ENCODE measurements at regions not wholly inside any gene's neighbourhood (a gene's known extent, or its start where the extent isn't known, plus 50 kb on each side); places are given as distances from the start of the nearest gene placed in this dataset.
A peak's percentile ranks its signal among the peaks of the same experiment; 100 is the strongest.
"Not testable (repeated sequence)": the region's sequence is repeated elsewhere in the genome, so short reads cannot be mapped to it uniquely, and the experiment has no call there.

DNA sequence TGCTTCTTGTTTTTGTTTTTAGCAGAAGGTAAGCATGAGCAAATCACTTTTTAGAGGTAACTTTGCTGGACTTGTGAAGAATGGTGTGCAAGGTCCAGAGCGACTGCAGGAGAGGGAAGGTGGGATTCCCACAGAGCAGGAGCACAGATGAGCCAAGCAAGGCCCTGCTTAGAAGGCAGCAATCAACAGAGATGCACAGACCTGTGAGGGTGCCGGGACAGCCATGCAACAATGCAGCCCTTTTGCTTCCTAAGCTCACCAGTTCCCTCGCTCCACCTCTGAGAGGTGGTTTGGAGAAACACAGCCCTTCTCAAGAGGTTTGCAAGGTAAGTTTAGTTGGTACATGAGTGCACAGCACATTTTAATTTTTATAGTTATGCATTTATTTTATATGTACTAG lies 85.1 kb upstream of the FBXO28 start:
- FAIRE-seq = not testable (repeated sequence)

DNA sequence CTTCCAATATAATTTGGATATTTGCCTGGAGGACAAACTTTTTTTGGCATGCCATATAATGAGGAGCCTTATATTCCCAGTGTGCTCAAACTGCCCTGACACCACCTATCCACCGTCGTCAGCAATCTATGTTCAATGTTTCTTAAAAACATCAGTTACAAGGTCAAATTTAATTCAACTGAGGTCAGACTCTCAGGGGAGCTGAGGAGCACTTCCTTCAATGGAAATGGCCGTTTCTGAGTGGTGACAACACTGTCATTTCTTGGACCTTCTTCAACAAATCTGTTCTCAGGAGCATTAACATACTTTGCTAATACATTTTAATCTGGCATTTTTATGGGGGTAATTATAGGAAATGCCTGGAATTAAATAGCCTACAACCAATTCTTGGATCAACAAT lies 90.8 kb upstream of the FBXO28 start:
- not testable (repeated sequence) for FAIRE-seq

DNA sequence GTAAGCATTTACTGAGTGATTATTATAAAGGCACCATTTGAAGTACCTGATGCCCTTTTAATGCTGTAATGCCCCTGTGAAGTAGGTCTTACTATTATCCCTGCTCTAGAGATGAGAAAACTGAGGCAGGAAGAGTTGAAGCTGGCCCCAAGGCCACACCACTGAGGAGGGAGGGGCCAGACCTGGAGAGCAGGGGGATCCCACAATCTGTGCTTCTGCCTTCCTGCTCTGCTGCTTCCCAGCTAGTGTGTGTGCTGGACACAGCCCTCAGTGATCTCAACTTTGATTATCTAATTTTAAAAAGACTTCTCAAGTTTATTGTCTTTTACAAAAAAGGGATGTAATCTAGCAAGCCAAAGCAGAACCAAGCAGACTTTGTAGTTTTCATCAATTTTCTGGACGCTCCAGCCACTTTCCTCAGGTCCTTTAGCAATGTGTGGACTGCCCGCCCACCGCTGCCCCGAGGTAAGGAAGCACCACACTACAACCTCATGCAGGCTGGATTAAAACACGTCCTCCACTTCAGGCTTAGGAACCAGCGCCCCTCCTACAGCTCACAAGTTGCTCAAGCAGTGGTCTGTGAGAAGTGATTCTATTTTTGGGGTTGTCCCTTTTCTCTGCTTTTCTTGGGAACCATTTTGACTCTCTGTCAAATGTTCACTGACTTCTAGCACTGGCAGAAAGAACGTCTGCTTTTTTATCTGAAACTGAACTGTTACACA lies 91.5 kb upstream of the FBXO28 start:
- not testable (repeated sequence) for FAIRE-seq

DNA sequence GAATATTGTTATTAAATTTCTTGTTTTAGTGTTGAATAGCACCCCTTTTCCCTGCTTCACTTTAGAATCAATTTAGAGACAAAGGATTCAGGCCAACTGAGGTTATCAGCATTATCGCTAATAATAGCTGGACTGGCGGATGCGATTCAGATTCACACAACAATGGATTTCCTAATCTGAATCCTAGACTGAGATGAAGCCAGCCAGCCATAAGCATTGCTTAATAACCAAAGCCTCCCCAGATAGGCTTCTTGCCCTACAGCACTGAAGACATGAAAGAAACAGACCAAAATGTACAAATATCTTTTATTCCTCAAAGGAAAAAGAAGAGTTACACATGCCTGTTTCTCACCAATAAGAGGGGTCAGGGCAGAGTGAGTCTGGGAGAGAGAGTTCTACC lies 94.0 kb upstream of the FBXO28 start:
- FAIRE-seq = not testable (repeated sequence)

DNA sequence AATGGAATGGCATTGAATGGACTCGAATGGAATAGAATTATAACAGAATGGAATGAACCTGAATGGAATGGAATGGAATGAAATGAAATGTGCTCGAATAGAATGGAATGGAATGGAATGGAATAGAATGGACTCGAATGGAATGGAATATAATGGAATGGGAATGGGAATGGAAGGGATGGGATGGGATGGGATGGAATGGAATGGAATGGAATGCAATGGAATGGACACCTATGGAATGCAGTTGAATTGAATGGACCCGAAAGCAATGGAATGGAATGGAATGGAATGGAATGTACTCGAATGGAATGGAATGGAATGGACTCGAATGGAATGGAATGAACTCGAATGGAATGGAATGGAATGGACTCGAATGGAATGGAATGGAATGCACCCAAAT lies 98.1 kb upstream of the FBXO28 start:
- FAIRE-seq = not testable (repeated sequence)

DNA sequence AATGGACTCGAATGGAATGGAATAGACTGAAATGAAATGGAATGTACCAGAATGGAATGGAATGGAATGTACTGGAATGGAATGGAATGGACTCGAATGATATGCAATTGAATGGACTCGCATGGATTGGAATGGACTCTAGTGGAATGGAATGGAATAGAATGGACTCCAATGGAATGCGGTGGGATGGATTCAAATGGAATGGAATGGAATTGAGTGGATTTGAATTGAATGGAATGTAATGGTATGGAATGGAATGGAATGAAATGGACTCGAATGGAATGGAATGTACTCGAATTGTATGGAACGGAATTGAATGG lies 99.6 kb upstream of the FBXO28 start:
- no peak for FAIRE-seq

DNA sequence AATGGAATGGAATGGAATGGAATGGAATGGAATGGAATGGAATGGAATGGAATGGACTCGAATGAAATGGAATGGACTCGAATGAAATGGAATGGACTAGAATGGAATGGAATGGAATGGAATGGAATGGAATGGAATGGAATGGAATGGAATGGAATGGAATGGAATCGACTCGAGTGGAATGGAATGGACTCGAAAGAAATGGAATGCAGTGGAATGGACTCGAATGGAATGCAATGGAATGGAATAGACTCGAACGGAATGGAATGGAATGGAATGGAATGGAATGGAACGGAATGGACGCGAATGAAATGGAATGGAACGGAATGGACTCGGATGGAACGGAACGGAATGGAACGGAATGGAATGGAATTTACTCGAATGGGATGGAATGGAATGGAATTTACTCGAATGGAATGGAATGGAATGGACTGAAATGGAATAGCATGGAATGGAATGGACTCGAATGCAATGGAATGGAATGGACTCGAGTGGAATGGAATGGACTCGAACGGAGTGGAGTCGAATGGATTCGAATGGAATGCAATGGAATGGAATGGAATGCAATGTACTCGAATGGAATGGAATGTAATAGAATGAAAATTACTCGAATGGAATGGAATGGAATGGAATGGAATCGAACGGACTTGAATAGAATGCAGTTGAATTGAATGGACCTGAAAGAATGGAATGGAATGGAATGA lies 100.1 kb upstream of the FBXO28 start:
- FAIRE-seq = not testable (repeated sequence)

DNA sequence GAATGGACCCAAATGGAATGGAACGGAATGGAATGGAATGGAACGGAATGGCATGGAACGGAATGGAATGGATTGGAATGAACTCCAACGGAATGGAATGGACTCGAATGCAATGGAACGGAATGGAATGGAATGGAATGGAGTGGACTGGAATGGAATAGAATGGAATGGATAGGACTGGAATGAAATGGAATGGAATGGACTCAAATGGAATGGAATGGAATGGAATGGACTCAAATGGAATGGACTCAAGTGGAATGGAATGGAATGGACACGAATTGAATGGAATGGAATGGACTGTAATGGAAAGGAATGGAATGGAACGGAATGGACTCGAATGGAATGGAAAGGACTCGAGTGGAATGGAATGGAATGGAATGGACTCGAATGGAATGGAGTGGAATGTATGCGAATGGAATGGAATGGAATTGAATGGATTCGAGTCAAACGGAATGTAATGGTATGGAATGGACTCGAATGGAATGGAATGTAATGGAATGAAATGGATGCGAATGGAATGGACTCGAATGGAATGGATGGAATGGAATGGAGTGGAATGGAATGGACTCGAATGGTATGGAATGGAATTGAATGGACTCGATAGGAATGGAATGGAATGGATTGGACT lies 101.0 kb upstream of the FBXO28 start:
- FAIRE-seq = not testable (repeated sequence)

DNA sequence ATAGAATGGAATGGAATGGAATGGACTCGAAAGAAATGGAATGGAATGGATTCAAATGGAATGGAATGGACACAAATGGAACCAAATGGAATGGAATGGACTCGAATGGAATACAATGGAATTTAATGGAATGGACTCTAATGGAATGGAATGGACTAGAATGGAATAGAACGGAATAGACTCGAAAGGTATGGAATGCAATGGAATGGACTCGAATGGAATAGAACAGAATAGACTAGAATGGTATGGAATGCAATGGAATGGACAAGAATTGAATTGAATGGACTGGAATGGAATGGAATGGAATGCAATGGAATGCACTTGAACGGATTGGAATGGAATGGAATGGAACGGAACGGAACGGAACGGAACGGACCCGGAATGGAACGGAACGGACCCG lies 101.7 kb upstream of the FBXO28 start:
- not testable (repeated sequence) for FAIRE-seq

DNA sequence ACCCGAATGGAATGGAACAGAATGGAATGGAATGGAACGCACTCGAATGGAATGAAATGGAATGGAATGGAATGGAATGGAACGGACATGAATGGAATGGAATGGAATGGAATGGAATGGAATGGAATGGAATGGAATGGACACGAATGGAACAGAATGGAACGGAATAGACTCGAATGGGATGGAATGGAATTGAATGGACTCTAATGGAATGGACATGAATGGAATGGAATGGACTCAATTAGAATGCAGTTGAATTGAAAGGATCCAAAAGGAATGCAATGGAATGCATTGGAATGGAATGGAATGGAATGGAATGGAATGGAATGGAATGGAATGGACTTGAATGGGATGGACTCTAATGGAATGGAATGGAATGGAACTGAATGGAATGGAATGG lies 102.2 kb upstream of the FBXO28 start:
- FAIRE-seq = not testable (repeated sequence)

DNA sequence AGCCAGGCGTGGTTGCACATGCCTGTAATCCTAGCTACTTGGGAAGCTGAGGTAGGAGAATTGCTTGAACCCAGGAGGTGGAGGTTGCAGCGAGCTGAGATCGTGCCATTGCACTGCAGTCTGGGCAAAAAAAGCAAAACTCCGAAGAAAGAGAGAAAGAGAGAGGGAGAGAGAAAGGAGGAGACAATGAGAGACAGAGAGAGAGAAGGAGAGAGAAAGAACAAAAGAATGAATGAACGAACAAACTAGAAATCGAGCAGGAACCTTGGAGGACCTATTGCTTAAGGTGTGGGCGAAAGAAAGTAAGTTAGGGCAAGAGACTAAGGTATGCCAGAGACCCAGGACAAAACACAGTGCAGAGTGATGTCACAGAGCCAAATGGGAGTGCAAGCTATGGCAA lies 102.8 kb upstream of the FBXO28 start:
- FAIRE-seq = not testable (repeated sequence)

DNA sequence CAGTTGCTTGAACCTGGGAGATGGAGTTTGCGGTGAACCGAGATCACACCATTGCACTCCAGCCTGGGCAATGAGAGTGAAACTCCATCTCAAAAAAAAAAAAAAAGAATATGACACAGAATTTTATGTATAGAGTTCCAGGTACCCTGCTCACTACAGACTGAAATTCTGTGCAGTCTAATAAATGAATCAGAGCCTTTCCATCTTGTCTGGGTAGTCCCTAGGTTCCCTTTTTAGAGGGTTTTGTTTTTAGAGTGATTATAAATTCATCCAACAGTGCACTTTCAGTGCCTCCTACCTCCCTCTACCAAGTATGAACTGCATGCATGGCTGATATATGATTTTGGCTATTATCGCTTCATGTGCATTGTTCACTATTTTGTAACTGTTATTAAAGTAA lies 107.9 kb upstream of the FBXO28 start:
- FAIRE-seq = not testable (repeated sequence)

DNA sequence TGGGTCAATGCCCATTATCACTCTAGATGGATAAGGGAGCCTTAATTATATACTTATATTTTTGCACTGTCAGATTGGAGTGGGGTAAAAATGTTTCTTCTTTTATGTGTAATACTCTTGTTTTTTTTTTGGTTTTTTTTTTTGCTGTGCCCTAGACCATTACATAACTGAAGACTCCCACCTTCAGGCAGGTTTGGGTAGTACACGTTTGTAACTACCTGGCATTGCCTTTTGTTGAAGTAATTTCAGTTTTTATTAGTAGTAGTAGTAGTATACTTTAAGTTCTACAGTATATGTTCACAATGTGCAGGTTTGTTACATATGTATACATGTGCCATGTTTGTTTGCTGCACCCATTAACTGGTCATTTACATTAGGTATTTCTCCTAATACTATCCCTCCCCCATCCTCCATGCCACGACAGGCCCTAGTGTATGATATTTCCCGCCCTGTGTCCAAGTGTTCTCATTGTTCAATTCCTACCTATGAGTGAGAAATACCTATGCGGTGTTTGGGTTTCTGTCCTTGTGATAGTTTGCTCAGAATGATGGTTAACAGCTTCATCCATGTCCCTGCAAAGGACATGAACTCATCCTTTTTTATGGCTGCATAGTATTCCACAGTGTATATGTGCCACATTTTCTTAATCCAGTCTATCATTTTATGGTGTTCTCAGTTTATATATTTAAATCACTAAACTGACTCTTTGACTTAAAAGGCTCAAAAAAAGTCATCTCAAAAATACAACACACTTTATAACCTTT lies 109.2 kb upstream of the FBXO28 start:
- not testable (repeated sequence) for FAIRE-seq

DNA sequence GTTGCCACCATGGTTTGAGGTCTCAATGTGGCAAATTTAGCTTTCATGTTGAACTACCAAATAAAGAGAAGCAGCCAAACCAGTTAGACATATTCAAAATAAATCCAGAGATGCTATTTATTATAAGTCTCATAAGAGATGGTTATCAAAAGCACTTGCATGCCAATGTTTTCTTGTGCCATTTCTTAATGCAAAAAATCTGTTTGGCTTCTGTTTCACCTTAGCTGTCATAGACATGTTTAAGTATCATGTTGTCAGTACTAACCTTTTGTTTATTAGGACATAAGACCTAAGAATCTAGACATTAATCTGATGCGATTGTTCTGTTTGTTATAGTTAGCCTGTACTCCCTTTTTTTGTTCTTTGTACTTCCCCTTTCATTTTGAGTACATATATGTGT lies 110.0 kb upstream of the FBXO28 start:
- not testable (repeated sequence) for FAIRE-seq

DNA sequence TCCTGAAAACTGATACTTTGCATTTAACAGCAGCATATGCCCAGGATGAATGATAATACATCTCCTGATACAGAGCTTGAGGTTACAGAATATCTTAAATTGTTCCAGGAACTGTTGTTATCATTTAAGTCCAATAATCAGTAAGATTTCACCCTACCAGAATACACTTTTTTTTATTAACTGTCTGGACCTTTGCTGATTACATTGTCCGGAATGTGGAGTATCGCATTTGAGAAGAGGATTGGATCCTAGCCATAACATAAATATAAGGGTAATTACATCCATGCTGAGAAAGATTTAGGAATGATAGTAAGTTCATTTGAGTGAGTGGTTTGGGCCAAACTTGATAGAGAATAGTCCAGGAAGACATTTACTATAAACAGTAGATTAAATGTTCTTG lies 112.2 kb upstream of the FBXO28 start:
- not testable (repeated sequence) for FAIRE-seq

DNA sequence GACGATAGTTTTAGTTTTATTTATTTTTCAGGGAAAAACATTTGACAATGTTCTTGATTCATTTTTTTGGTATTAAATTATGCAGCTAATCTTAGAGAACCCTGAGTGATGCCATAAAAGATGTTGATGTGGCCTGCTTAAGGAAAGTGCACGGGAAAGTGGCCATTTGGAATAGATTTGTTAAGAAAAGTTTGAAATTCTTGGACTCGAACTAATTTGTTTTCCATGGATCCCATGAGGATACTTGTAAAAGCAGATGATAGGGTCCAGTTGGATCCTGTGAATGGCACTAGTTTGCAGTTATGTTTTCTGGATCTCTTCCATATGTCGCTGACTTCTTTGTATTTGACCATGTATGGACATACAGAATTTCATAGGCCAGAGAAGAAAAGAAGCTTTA lies 114.2 kb upstream of the FBXO28 start:
- FAIRE-seq = not testable (repeated sequence)

DNA sequence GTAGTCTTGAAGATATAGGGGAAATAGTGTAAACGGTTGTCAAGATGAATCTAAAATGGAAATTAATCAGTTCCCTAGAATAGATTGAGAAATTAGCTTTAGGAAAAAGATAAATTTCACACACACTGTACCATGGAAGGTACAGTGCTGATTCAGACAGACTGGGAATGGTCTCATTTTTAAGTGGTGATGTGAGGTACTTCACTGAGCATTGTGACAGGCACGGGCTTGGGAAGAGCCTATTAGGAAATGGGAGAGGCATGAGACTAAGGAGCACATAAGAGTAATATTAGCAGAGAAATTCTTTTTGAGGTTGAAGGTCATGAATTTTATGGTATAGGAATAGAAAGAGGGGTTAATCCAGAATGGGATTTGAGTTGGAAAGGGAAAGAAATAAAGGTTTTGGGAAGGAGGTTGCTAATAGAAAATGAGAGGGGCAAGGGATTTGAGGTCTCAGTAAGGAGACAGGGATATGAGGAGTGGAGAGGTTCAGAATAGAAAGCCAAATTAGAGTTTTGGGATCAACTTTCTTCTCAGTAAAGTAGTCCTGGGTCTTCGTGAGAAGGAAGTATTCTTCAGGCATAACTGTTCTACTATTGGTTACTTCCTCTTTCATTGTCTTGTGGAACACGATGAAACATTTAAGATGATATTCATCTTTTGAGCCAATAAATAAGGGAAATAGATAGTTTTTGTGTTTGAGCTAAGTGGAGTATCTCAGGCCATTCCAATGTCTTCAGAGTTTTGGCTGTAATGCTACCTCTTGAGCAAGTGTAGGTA lies 115.0 kb upstream of the FBXO28 start:
- FAIRE-seq = not testable (repeated sequence)

DNA sequence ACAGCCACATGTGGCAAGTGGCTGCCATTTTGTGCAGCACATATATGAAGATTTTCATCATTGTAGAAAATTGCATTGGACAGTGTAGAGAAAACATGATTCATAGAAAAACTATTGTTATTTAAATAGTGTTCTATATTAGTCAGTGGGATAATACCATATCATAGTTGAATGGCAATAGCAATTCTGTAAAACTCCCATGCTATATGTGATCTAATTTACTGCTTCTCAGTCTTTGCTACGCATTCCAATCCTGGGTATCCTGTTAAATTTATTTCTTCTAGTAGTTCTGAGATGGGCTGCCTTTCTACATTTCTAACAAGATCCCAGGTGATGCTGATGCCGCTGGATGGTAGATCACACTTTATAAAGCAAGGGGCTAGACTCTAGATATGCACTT lies 117.5 kb upstream of the FBXO28 start:
- FAIRE-seq = not testable (repeated sequence)

DNA sequence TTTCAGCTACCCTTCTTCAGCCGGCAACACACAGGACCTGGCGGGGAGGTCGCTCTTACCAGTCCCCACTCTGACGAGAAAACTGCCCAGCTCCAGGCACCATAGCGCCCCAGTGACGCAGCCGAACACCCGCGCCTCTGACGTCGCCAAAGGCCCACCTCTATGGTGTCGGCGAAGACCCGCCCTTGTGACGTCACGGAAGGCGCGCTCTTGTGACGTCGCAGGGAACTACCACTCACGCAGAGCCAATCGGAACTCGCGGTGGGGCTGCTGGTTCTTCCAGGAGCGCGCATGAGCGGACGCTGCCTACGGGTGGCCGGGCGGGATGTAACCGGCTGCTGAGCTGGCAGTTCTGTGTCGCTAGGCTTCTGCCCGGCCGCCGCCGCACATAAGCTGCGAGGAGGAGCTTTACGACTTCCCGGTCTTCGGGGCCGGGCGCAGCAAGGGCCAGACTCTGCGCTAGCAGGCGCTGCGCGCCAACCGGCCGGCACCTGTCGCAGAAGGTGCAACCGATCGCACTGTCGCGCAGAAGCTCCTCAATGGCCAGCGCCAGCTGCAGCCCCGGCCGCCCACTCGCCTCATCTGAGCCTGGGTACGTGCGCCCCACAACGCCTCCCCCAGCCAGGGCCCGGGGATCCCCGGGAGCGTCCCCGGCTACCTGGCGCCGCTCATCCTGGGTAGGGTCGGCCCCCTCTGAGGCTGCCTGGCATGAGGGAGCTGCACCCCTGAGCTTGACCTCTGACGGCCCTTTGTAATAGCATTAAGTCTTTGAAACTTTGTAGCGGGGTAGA lies 121.3 kb upstream of the FBXO28 start:
- peak; percentile 95 for FAIRE-seq

DNA sequence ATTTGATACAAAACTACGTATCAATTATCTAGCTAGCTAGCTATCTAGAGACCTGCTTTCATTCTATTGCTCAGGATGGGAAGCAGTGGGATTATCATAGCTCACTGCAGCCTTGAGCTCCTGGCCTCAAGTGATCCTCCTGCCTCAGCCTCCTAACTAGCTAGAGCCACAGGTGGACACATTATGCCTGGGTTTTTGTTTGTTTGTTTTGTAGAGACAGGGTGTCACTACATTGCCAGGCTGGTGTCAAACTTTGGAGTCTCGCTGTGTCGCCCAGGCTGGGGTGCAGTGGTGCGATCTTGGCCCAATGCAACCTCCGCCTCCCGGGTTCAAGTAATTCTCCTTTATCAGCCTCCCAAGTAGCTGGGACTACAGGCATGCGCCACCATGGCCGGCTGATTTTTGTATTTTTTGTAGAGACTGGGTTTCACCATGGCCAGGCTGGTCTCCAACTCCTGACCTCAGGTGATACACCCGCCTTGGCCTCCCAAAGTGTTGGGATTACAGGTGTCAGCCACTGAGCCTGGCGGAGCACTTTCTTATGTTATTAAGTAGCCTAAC lies 122.5 kb upstream of the FBXO28 start:
- FAIRE-seq = not testable (repeated sequence)

DNA sequence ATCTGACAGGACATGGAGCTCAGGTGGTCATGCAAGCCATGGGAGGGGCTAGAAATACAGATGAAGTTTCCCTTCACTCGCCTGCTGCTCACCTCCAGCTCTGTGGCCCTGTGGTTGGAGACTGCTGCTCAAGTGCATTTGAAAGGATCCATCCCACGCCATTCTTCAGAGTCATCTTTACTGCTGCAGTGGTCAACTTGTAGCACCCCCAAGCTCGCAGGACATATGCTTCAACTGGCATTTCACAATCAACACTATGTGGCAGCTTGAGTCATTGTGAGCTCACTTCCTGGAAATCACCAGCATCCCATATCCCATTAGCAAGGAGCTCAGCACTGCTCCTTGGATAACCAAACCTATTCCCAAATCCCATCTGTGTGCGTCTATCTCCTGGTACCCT lies 116.2 kb upstream of the TP53BP2 start:
- not testable (repeated sequence) for FAIRE-seq

Data from G401.6 (cell line).